PC-3 (cell line): ENCODE measurements at regions not wholly inside any gene's neighbourhood (a gene's known extent, or its start where the extent isn't known, plus 50 kb on each side); places are given as distances from the start of the nearest gene placed in this dataset.

ENCODE experiments used
- EZH2 ChIP-seq: fragments of 300-600 bp; sonication (generic); IDR thresholded peaks from one replicate; pipeline ENCODE4 v1.6.1; 2017; ENCODE audit warnings: antibody characterized with exemption, mild to moderate bottlenecking, low read length; ENCODE audit not compliant: unreplicated experiment
- EZH2phosphoT487 ChIP-seq: fragments of 300-600 bp; sonication (generic); IDR thresholded peaks from 2 replicates; pipeline ENCODE4 v1.6.1; 2018; ENCODE audit warnings: mild to moderate bottlenecking, antibody characterized with exemption, low read length, borderline replicate concordance
- TF ChIP-seq, protein P1 (sequence below): fragments of 300-600 bp; sonication (generic); conservative IDR thresholded peaks from 2 replicates; pipeline ENCODE4 v1.5.1; 2017; ENCODE audit warnings: antibody characterized with exemption, low read depth, mild to moderate bottlenecking, low read length

DNA sequence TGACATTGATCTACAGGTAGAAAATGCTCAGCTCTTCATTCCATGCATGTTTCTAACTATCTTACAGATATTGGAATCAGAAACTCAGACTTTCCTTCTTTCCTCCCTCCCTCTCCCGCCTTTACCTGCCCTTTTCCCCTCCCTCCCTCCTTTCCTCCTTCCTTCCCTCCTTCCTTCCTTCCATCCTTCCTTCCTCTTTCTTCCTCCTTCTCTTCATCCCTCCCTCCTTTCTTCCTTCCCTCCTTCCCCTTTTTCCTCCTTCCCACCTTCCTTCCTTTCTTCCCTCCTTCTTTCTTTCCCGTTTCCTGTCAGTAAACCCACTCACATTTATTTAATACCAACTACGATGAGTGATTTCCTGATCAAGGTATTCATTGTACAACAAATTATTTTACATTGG, 113.4 kb upstream of the IRS2 start:
- TF ChIP-seq, protein P1, sequence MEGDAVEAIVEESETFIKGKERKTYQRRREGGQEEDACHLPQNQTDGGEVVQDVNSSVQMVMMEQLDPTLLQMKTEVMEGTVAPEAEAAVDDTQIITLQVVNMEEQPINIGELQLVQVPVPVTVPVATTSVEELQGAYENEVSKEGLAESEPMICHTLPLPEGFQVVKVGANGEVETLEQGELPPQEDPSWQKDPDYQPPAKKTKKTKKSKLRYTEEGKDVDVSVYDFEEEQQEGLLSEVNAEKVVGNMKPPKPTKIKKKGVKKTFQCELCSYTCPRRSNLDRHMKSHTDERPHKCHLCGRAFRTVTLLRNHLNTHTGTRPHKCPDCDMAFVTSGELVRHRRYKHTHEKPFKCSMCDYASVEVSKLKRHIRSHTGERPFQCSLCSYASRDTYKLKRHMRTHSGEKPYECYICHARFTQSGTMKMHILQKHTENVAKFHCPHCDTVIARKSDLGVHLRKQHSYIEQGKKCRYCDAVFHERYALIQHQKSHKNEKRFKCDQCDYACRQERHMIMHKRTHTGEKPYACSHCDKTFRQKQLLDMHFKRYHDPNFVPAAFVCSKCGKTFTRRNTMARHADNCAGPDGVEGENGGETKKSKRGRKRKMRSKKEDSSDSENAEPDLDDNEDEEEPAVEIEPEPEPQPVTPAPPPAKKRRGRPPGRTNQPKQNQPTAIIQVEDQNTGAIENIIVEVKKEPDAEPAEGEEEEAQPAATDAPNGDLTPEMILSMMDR: no peak
- no peak for TF ChIP-seq EZH2
- TF ChIP-seq EZH2phosphoT487: no peak
